H1 (cell line): ENCODE measurements at regions not wholly inside any gene's neighbourhood (a gene's known extent, or its start where the extent isn't known, plus 50 kb on each side); places are given as distances from the start of the nearest gene placed in this dataset.

Source experiments
- EGR1 ChIP-seq: IDR thresholded peaks from 2 replicates; pipeline ENCODE4 v1.6.1; 2011; ENCODE audit warnings: low read depth, low read length, borderline replicate concordance
- RNF2 ChIP-seq: fragments of 200-900, 300-1000 bp; sonication (generic); IDR thresholded peaks from 2 replicates; pipeline ENCODE4 v1.7.1; 2016; ENCODE audit warnings: borderline replicate concordance, low read depth, mild to moderate bottlenecking, antibody characterized with exemption, low read length; ENCODE audit not compliant: poor library complexity, severe bottlenecking; ENCODE audit errors: missing control alignments
- SIN3A ChIP-seq, 2 experiments: IDR thresholded peaks in 1 of 2; conservative IDR thresholded peaks in 1 of 2; 2 replicates each; pipeline ENCODE4 v1.6.1; 2011 to 2012; ENCODE audit warnings: low read length in 2 of 2, improper control_type of control experiment in 1 of 2, low read depth in 1 of 2, mild to moderate bottlenecking in 1 of 2
- TF ChIP-seq, protein P1 (sequence below): fragments of 300-600 bp; sonication (generic); IDR thresholded peaks from 2 replicates; pipeline ENCODE4 v1.7.1; 2012; ENCODE audit warnings: low read length, moderate library complexity, mild to moderate bottlenecking, inconsistent platforms; ENCODE audit not compliant: insufficient replicate concordance

DNA sequence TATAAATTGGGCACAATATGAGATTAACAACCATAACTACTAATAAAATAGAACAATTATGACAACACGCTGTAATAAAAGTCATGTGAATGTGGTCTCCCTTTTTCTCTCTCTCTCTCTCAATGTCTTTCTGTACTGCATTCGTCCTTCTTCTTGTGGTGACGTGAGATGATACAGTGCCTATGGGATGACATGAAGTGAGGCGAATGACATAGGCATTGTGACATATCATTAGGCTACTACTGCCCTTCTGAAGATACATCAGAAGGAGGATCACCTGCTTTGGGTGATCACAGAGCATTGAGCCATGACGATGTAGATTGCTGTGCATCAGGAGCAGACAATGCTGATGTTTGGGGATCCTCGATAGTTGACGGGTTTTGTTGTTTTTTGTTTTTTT, 171.6 kb downstream of the HERPUD2 start (continued):
- TF ChIP-seq, protein P1, sequence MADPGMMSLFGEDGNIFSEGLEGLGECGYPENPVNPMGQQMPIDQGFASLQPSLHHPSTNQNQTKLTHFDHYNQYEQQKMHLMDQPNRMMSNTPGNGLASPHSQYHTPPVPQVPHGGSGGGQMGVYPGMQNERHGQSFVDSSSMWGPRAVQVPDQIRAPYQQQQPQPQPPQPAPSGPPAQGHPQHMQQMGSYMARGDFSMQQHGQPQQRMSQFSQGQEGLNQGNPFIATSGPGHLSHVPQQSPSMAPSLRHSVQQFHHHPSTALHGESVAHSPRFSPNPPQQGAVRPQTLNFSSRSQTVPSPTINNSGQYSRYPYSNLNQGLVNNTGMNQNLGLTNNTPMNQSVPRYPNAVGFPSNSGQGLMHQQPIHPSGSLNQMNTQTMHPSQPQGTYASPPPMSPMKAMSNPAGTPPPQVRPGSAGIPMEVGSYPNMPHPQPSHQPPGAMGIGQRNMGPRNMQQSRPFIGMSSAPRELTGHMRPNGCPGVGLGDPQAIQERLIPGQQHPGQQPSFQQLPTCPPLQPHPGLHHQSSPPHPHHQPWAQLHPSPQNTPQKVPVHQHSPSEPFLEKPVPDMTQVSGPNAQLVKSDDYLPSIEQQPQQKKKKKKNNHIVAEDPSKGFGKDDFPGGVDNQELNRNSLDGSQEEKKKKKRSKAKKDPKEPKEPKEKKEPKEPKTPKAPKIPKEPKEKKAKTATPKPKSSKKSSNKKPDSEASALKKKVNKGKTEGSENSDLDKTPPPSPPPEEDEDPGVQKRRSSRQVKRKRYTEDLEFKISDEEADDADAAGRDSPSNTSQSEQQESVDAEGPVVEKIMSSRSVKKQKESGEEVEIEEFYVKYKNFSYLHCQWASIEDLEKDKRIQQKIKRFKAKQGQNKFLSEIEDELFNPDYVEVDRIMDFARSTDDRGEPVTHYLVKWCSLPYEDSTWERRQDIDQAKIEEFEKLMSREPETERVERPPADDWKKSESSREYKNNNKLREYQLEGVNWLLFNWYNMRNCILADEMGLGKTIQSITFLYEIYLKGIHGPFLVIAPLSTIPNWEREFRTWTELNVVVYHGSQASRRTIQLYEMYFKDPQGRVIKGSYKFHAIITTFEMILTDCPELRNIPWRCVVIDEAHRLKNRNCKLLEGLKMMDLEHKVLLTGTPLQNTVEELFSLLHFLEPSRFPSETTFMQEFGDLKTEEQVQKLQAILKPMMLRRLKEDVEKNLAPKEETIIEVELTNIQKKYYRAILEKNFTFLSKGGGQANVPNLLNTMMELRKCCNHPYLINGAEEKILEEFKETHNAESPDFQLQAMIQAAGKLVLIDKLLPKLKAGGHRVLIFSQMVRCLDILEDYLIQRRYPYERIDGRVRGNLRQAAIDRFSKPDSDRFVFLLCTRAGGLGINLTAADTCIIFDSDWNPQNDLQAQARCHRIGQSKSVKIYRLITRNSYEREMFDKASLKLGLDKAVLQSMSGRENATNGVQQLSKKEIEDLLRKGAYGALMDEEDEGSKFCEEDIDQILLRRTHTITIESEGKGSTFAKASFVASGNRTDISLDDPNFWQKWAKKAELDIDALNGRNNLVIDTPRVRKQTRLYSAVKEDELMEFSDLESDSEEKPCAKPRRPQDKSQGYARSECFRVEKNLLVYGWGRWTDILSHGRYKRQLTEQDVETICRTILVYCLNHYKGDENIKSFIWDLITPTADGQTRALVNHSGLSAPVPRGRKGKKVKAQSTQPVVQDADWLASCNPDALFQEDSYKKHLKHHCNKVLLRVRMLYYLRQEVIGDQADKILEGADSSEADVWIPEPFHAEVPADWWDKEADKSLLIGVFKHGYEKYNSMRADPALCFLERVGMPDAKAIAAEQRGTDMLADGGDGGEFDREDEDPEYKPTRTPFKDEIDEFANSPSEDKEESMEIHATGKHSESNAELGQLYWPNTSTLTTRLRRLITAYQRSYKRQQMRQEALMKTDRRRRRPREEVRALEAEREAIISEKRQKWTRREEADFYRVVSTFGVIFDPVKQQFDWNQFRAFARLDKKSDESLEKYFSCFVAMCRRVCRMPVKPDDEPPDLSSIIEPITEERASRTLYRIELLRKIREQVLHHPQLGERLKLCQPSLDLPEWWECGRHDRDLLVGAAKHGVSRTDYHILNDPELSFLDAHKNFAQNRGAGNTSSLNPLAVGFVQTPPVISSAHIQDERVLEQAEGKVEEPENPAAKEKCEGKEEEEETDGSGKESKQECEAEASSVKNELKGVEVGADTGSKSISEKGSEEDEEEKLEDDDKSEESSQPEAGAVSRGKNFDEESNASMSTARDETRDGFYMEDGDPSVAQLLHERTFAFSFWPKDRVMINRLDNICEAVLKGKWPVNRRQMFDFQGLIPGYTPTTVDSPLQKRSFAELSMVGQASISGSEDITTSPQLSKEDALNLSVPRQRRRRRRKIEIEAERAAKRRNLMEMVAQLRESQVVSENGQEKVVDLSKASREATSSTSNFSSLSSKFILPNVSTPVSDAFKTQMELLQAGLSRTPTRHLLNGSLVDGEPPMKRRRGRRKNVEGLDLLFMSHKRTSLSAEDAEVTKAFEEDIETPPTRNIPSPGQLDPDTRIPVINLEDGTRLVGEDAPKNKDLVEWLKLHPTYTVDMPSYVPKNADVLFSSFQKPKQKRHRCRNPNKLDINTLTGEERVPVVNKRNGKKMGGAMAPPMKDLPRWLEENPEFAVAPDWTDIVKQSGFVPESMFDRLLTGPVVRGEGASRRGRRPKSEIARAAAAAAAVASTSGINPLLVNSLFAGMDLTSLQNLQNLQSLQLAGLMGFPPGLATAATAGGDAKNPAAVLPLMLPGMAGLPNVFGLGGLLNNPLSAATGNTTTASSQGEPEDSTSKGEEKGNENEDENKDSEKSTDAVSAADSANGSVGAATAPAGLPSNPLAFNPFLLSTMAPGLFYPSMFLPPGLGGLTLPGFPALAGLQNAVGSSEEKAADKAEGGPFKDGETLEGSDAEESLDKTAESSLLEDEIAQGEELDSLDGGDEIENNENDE, result no peak
- TF ChIP-seq RNF2, result no peak
- TF ChIP-seq SIN3A (conservative IDR thresholded peaks at IDR 0.05 in 1 of 2, IDR thresholded peaks at IDR 0.05 in 1 of 2; ENCODE audit: low read depth in 1 of 2, low read length in 2 of 2), result no peak
- no peak for TF ChIP-seq EGR1
- TF ChIP-seq, all 59 proteins: peak for 0
